Right renal cortex interstitium (tissue), 3 donors: ENCODE measurements at regions not wholly inside any gene's neighbourhood (a gene's known extent, or its start where the extent isn't known, plus 50 kb on each side); places are given as distances from the start of the nearest gene placed in this dataset.
"Not testable (repeated sequence)": the region's sequence is repeated elsewhere in the genome, so short reads cannot be mapped to it uniquely, and the experiment has no call there.

ENCODE experiments used
- DNase-seq, 3 donors: peaks; one replicate each; pipeline ENCODE4 v3.0.0-alpha.2; 2013; ENCODE audit warnings: low read depth in 3 of 3, low spot score in 2 of 3

- DNase-seq, result no peak
Observed at GRCh38 chr2:82498777-82499443, 1960.2 kb downstream of the SUCLG1 start.

GRCh38 chr2:82494739-82495138 lies 1964.3 kb downstream of the SUCLG1 start:
- DNase-seq, result no peak

- no peak for DNase-seq
Observed at GRCh38 chr2:82491591-82491990, 1967.5 kb downstream of the SUCLG1 start.

GRCh38 chr2:82487354-82487753 lies 1971.7 kb downstream of the SUCLG1 start:
- no peak for DNase-seq

GRCh38 chr2:82485701-82486100 lies 1973.4 kb downstream of the SUCLG1 start:
- no peak for DNase-seq

GRCh38 chr2:82481207-82481606 lies 1977.9 kb downstream of the SUCLG1 start:
- no peak for DNase-seq

GRCh38 chr2:82478641-82479040 lies 1980.4 kb downstream of the SUCLG1 start:
- no peak for DNase-seq

GRCh38 chr2:82476094-82476493 lies 1983.0 kb downstream of the SUCLG1 start:
- DNase-seq, result no peak

- no peak for DNase-seq
Observed at GRCh38 chr2:82428251-82428650, 2030.8 kb downstream of the SUCLG1 start.

- DNase-seq, result no peak
Observed at GRCh38 chr2:82412021-82412420, 2047.1 kb downstream of the SUCLG1 start.

- DNase-seq, result no peak
Observed at GRCh38 chr2:82411071-82411470, 2048.0 kb downstream of the SUCLG1 start.

- DNase-seq, result no peak
Observed at GRCh38 chr2:82395531-82395930, 2063.5 kb downstream of the SUCLG1 start.

- DNase-seq, result no peak
Observed at GRCh38 chr2:82391386-82391785, 2067.7 kb downstream of the SUCLG1 start.

- DNase-seq, result no peak
Observed at GRCh38 chr2:82355622-82356021, 2051.1 kb upstream of the LRRTM1 start.

GRCh38 chr2:82345910-82346309 lies 2041.4 kb upstream of the LRRTM1 start:
- DNase-seq, result no peak

- no peak for DNase-seq
Observed at GRCh38 chr2:82344670-82345069, 2040.1 kb upstream of the LRRTM1 start.

GRCh38 chr2:82342356-82342755 lies 2037.8 kb upstream of the LRRTM1 start:
- no peak for DNase-seq

GRCh38 chr2:82340578-82341053 lies 2036.1 kb upstream of the LRRTM1 start:
- DNase-seq, result no peak

GRCh38 chr2:82339805-82340204 lies 2035.3 kb upstream of the LRRTM1 start:
- DNase-seq, result no peak

GRCh38 chr2:82333697-82334096 lies 2029.1 kb upstream of the LRRTM1 start:
- no peak for DNase-seq

GRCh38 chr2:82330155-82330554 lies 2025.6 kb upstream of the LRRTM1 start:
- DNase-seq, result no peak

GRCh38 chr2:82326180-82326767 lies 2021.7 kb upstream of the LRRTM1 start:
- not testable (repeated sequence) for DNase-seq

GRCh38 chr2:82320296-82320695 lies 2015.7 kb upstream of the LRRTM1 start:
- no peak for DNase-seq
